NCI-H2171 (cell line): ENCODE measurements at regions not wholly inside any gene's neighbourhood (a gene's known extent, or its start where the extent isn't known, plus 50 kb on each side); places are given as distances from the start of the nearest gene placed in this dataset.

Source experiments
- DNase-seq: peaks from one replicate; lab custom pipeline; 2025; lab: John Stamatoyannopoulos, UW

GRCh38 chr5:153880106-153880505, 158.6 kb downstream of the FAM114A2 start:
- DNase-seq, result no peak

DNA sequence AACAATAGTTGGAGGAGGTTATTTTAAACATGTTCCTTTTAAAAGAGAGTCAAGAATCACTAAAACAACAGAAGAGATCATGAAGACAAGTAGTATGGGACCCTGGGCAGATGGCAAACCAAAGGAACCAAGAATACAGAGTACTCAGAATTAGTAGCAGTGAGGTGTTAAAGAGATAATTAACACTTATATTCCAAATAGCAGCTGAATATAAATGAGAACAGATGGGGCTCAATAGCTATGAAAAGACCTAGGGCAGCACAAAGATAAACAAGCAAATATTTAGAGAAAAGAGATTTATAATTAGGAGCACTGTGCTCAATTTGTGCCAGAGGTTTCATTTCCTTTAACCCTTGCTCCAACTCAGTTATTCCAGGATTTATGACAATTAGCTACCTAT, 159.1 kb downstream of the FAM114A2 start:
- DNase-seq, result no peak

DNA sequence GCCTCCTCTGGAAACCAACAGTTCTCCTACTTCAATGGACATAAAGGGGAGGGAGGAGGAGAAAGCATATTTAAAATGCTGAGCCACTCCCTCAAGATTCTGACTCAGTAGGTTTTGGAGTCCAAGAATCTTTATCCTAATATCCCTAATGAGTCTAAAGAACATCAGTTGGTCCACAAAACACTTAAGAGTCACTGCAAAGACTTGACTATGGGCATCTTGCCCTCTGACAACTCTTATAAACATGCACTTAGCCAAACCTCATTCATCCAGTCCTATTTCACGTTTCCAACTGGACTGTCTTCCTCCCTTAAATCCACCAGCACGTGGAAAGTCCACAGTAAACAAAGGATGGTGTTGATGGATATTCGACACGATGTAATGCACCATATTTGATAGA, 172.5 kb downstream of the FAM114A2 start:
- DNase-seq, result no peak

DNA sequence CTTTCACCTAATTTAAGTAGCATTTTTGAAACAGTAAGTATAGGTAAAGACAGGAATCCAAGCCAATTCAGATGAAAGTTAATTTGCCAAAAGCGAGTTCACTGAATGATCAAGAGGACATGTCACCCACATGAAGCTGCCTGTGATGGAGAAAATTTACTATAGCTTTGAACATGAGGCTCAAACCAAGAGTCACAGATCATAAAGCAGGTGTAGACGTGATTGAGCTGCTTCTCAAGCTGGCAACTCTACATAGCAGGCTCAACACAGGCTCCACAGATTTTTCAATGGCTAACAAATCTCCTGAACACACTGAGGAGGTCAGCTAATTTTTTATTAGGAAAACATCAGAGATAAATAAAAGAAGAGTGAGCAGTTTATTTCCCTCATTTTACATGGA, 173.7 kb downstream of the FAM114A2 start:
- DNase-seq, result no peak

DNA sequence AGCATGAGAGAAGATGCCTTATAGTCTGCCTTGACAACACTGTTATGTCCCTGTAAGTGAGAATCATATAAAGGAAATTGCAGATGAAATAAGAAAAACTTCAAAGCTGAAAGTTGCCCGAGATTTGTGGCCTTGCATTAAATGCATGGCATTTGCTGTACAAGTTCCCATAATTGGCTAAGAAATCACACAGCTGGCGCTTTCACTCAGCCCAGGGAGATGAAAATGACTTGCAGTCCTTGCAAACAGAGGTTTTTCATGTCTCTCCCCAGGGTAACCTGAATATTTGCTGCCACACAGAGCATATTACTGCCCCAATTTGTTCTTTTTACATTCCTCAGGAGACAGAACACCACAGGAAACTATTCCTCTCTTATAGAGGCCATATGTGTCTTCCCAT, 174.8 kb downstream of the FAM114A2 start:
- DNase-seq, result no peak
